GM12878 (cell line): ENCODE measurements at regions not wholly inside any gene's neighbourhood (a gene's known extent, or its start where the extent isn't known, plus 50 kb on each side); places are given as distances from the start of the nearest gene placed in this dataset.

ENCODE experiments used
- ATAC-seq: fragments of 200-7000 bp; cut with Tn5 transposase; 3 replicates; pipeline ENCODE4 v1.9.1; 2020; ENCODE audit warnings: mild to moderate bottlenecking, moderate library complexity
- BruUV-seq: library from RNA; stranded (reverse); fragments of 400-500 nt; replicated peaks from 2 replicates; lab custom pipeline; 2021; lab: Mats Ljungman, UMichigan
- CTCF ChIA-PET: fragments of 300-600 bp; sonication (Branson Sonifier 250); formaldehyde crosslinking; extraction: SDS; loops from one replicate; lab custom pipeline; 2021; ENCODE audit warnings: inconsistent platforms; lab: Yijun Ruan, JAX
- POLR2A ChIA-PET: fragments of 350-600 bp; formaldehyde crosslinking; extraction: SDS; loops from one replicate; lab custom pipeline; 2021; ENCODE audit warnings: inconsistent platforms; lab: Charles Lee
- RAD21 ChIA-PET: fragments of 300-600 bp; sonication (Branson Sonifier 250); formaldehyde crosslinking; loops from one replicate; lab custom pipeline; 2023; ENCODE audit warnings: antibody characterized with exemption; ENCODE audit not compliant: unreplicated experiment; lab: Charles Lee
- SMC1A ChIA-PET: fragments of 300-600 bp; sonication (Branson Sonifier 250); formaldehyde crosslinking; loops from one replicate; lab custom pipeline; 2023; ENCODE audit not compliant: unreplicated experiment, uncharacterized antibody; lab: Charles Lee
- DNase-seq: peaks from one replicate; pipeline ENCODE4 v3.0.0-alpha.2; 2011; ENCODE audit warnings: low read depth, low spot score
- FAIRE-seq: peaks from 3 replicates; lab custom pipeline; 2011; peaks lifted over from hg19 to GRCh38; lab: Jason Lieb, UNC
- H2AFZ ChIP-seq: 2 replicates; pipeline ENCODE4 v1.6.0; 2011; ENCODE audit warnings: low read depth, low read length, control low read depth; ENCODE audit not compliant: control insufficient read depth
- H3K27ac ChIP-seq: 2 replicates; pipeline ENCODE4 v1.5.1; 2011; ENCODE audit warnings: control low read depth; ENCODE audit not compliant: control insufficient read depth, insufficient read depth
- H3K27me3 ChIP-seq, 2 experiments: replicated peaks in 1 of 2; 2 replicates each; pipeline versions ENCODE4 v1.6.0 to v1.6.1; 2011; ENCODE audit warnings: low read length in 1 of 2; ENCODE audit not compliant: control insufficient read depth in 2 of 2, insufficient read depth in 2 of 2
- H3K36me3 ChIP-seq, 2 experiments: 2 replicates each; pipeline ENCODE4 v1.5.1; 2011; ENCODE audit warnings: low read length in 1 of 2; ENCODE audit not compliant: control insufficient read depth in 2 of 2, insufficient read depth in 2 of 2
- H3K4me1 ChIP-seq: 2 replicates; pipeline ENCODE4 v1.6.1; 2011; ENCODE audit warnings: mild to moderate bottlenecking, low read length, moderate library complexity, mixed read lengths; ENCODE audit not compliant: control insufficient read depth, insufficient read depth
- H3K4me2 ChIP-seq: 2 replicates; pipeline ENCODE4 v1.6.0; 2011; ENCODE audit warnings: control low read depth; ENCODE audit not compliant: control insufficient read depth, insufficient read depth
- H3K4me3 ChIP-seq: fragments of 200-600 bp; sonication (generic); 2 replicates; pipeline ENCODE4 v1.5.1; 2016
- H3K79me2 ChIP-seq: 2 replicates; pipeline ENCODE4 v1.6.0; 2011; ENCODE audit warnings: low read length; ENCODE audit not compliant: control insufficient read depth, insufficient read depth
- H3K9ac ChIP-seq: 2 replicates; pipeline ENCODE4 v1.8.0; 2011; ENCODE audit warnings: low read length, control low read depth, mixed read lengths; ENCODE audit not compliant: control insufficient read depth, insufficient read depth
- H3K9me3 ChIP-seq: replicated peaks from 3 replicates; pipeline ENCODE4 v1.5.1; 2011; ENCODE audit warnings: mild to moderate bottlenecking, low read length; ENCODE audit not compliant: control insufficient read depth, insufficient read depth
- H4K20me1 ChIP-seq: 2 replicates; pipeline ENCODE4 v1.6.0; 2011; ENCODE audit not compliant: control insufficient read depth, insufficient read depth
- ASH2L ChIP-seq: fragments of 300-600, 200-600 bp; sonication (generic); IDR thresholded peaks from 2 replicates; pipeline ENCODE4 v1.6.1; 2017; ENCODE audit warnings: low read depth, mild to moderate bottlenecking, borderline replicate concordance
- HCFC1 ChIP-seq: fragments of 150-350 bp; IDR thresholded peaks from 2 replicates; pipeline ENCODE4 v1.6.1; 2014; ENCODE audit warnings: low read length
- JUNB ChIP-seq: IDR thresholded peaks from 2 replicates; pipeline ENCODE4 v1.6.1; 2016; ENCODE audit warnings: antibody characterized with exemption, mild to moderate bottlenecking
- NRF1 ChIP-seq: conservative IDR thresholded peaks from 2 replicates; pipeline ENCODE4 v1.6.1; 2011; ENCODE audit warnings: mild to moderate bottlenecking, low read depth, low read length, improper control_type of control experiment
- PAX5 ChIP-seq: IDR thresholded peaks from 2 replicates; pipeline ENCODE4 v1.6.1; 2011; ENCODE audit warnings: low read depth, low read length, borderline replicate concordance
- PAX8 ChIP-seq: fragments of 450-650 bp; IDR thresholded peaks from 2 replicates; pipeline ENCODE4 v1.6.1; 2017; ENCODE audit warnings: mild to moderate bottlenecking, moderate library complexity
- RCOR1 ChIP-seq: conservative IDR thresholded peaks from 2 replicates; pipeline ENCODE4 v1.6.1; 2012; ENCODE audit warnings: low read depth, low read length, improper control_type of control experiment
- SIX5 ChIP-seq: IDR thresholded peaks from 2 replicates; pipeline ENCODE4 v1.6.1; 2011; ENCODE audit warnings: mild to moderate bottlenecking, low read depth, low read length, moderate library complexity; ENCODE audit not compliant: severe bottlenecking
- SUPT20H ChIP-seq: IDR thresholded peaks from 2 replicates; pipeline ENCODE4 v1.6.1; 2011; ENCODE audit warnings: low read depth, mild to moderate bottlenecking, low read length, moderate library complexity, borderline replicate concordance; ENCODE audit not compliant: control insufficient read depth
- ZNF384 ChIP-seq: IDR thresholded peaks from 2 replicates; pipeline ENCODE4 v1.6.1; 2012; ENCODE audit warnings: low read depth, mild to moderate bottlenecking, low read length, improper control_type of control experiment, borderline replicate concordance
- WGBS: methylation state at CpG from one replicate; pipeline ENCODE4 v1.1.6; 2016; ENCODE audit warnings: low lambda C conversion rate; ENCODE audit not compliant: insufficient replicate concordance, insufficient coverage; ENCODE audit errors: missing lambda C conversion rate; 5-methylcytosine and 5-hydroxymethylcytosine counted together
- in situ Hi-C: fragments of 300-500 bp; cut with MboI; formaldehyde crosslinking; loops from 9 replicates; pipeline ENCODE4 v1.14.3; 2018; ENCODE audit warnings: mixed read lengths
- intact Hi-C: fragments of 100-400 bp; cut with micrococcal nuclease; formaldehyde crosslinking; loops from one replicate; pipeline ENCODE4 v1.14.2; 2022; ENCODE audit not compliant: unreplicated experiment
- TF ChIP-seq, protein P1 (sequence below): fragments of 450-650 bp; IDR thresholded peaks from 2 replicates; pipeline ENCODE4 v1.6.1; 2014; ENCODE audit warnings: mild to moderate bottlenecking
- TF ChIP-seq, protein P2 (sequence below): IDR thresholded peaks from 2 replicates; pipeline ENCODE4 v1.6.1; 2011; ENCODE audit warnings: low read depth, mild to moderate bottlenecking, low read length, moderate library complexity, borderline replicate concordance; ENCODE audit errors: extremely low read depth
- TF ChIP-seq, protein P3 (sequence below): fragments of 450-650 bp; IDR thresholded peaks from 2 replicates; pipeline ENCODE4 v1.6.1; 2017; ENCODE audit warnings: mild to moderate bottlenecking

- CTCF ChIA-PET, result no interaction called here
- Histone ChIP-seq H3K4me2 (no peak overlapping the region), H3K4me1 (no peaks in the 10 kb centered on the region), H3K9ac (no peak overlapping the region), H3K27me3 (no peaks in the 10 kb centered on the region), H3K27ac (no peak overlapping the region), H3K79me2 (no peaks in the 10 kb centered on the region), H2AFZ (no peak overlapping the region), H3K36me3 (no peaks in the 10 kb centered on the region), H3K9me3 (no peaks in the 10 kb centered on the region), H4K20me1 (no peaks in the 10 kb centered on the region), H3K4me3 (no peak overlapping the region)
- RAD21 ChIA-PET, result no interaction called here
- 22% methylated on average over 5 of the region's 5 CpGs for WGBS
- SMC1A ChIA-PET, result interaction anchor here (1.2 kb wide), 1 partner anchor 17 kb away, joined by 3 read pairs; no protein-coding TSS in a partner anchor
- TF ChIP-seq, protein P1, sequence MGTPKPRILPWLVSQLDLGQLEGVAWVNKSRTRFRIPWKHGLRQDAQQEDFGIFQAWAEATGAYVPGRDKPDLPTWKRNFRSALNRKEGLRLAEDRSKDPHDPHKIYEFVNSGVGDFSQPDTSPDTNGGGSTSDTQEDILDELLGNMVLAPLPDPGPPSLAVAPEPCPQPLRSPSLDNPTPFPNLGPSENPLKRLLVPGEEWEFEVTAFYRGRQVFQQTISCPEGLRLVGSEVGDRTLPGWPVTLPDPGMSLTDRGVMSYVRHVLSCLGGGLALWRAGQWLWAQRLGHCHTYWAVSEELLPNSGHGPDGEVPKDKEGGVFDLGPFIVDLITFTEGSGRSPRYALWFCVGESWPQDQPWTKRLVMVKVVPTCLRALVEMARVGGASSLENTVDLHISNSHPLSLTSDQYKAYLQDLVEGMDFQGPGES, result no peak
- TF ChIP-seq RCOR1 (no peak), HCFC1 (no peak), ASH2L (no peak), NRF1 (no peak), SIX5 (no peak), JUNB (no peak), PAX8 (no peak), PAX5 (no peak), ZNF384 (no peak), SUPT20H (no peak)
- TF ChIP-seq, protein P2, sequence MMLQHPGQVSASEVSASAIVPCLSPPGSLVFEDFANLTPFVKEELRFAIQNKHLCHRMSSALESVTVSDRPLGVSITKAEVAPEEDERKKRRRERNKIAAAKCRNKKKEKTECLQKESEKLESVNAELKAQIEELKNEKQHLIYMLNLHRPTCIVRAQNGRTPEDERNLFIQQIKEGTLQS, result no peak
- TF ChIP-seq, protein P3, sequence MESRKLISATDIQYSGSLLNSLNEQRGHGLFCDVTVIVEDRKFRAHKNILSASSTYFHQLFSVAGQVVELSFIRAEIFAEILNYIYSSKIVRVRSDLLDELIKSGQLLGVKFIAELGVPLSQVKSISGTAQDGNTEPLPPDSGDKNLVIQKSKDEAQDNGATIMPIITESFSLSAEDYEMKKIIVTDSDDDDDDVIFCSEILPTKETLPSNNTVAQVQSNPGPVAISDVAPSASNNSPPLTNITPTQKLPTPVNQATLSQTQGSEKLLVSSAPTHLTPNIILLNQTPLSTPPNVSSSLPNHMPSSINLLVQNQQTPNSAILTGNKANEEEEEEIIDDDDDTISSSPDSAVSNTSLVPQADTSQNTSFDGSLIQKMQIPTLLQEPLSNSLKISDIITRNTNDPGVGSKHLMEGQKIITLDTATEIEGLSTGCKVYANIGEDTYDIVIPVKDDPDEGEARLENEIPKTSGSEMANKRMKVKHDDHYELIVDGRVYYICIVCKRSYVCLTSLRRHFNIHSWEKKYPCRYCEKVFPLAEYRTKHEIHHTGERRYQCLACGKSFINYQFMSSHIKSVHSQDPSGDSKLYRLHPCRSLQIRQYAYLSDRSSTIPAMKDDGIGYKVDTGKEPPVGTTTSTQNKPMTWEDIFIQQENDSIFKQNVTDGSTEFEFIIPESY, result no peak
- intact Hi-C loops (no loop called here), in situ Hi-C loops (no loop called here)
- ATAC-seq (no peak), FAIRE-seq (no peak), DNase-seq (no peak)
- BruUV-seq, result no TSS peak
- POLR2A ChIA-PET, result no interaction called here
Observed at GRCh38 chr3:181379278-181379677, 332.4 kb upstream of the SOX2 start.
